ENCODE measurements at regions not wholly inside any gene's neighbourhood (a gene's known extent, or its start where the extent isn't known, plus 50 kb on each side); places are given as distances from the start of the nearest gene placed in this dataset.

- TF ChIP-seq CTCF (conservative IDR thresholded peaks at IDR 0.05): no peak
- H3K27ac ChIP-seq: no peak overlapping the region
These were observed 58.3 kb upstream of the DOCK1 start for GRCh38 chr10:126846959-126847358.

DNA sequence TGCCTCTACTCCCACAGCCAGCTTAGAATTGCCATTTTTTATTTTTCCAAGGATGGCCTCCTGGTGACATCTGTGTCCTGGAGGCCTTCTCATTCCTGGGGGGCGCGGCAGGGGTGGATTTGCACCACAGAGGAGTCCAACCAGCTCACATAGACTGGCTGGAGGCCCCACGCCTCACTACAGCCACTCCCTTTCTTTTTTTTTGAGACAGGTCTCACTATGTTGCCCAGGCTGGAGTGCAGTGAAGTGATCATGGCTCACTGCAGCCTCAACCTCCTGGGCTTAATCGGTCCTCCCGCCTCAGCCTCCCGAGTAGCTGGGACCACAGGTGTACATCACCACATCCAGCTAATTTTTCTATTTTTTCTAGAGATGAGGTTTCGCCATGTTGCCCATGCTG lies 57.6 kb upstream of the DOCK1 start:
- H3K27ac ChIP-seq: no peak overlapping the region
- TF ChIP-seq CTCF (conservative IDR thresholded peaks at IDR 0.05): no peak

DNA sequence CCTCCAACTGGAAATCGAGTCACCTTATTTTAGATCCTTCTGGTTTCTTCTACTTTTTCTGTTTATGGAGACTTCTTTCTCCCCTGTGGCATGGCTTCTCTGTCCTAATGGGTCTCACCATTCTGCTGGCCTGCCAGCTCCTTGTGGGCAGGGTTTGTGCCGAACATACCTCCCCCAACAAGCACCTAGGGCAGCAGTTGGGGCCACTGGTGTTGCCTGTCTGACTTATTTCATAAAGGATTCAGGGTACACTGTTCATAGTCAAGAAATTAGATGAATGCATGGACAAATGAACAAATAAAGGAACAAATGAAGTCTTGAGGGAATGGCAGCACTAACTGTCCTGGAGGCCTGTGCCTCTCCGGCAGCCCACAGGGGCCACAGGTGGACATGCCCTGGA lies 55.6 kb upstream of the DOCK1 start:
- no peak overlapping the region for H3K27ac ChIP-seq
- TF ChIP-seq CTCF (conservative IDR thresholded peaks at IDR 0.05): no peak

- TF ChIP-seq CTCF (conservative IDR thresholded peaks at IDR 0.05): no peak
These were observed 53.7 kb upstream of the DOCK1 start for GRCh38 chr10:126851414-126852108.

DNA sequence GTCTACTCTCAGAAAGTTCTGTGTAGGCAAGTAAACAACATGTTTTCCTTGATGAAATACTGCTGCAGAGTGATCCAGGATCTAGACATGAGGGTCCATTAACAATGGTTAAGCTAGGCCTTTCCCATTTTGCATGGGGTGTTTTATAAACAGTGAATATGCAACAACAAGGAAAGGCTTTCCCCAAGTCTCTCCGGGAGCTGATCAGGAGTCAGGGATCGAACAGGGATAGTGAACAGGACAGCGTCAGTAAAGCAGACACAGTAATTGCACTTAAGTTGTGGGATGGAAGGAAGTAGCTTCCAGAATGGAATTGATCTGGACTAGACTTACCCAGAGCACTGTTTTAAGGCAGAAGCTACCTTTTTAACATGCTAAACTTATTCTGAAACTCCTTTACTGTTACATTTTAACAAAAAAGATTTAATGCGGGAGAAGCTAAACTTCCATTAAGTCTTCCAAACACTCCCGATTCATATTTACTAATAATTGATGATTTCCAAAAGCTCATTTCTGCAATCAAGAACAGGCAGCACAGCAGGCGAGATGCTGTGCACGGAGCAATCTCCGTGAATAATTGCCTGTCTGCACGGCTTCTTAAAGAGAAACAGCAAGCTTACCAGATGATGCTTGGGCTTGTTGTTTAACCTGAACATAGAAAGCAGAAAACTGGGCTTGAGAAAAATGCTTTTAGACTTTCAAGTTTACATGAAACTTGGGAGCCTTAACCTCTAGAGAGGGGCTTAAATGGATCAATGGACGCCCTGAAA lies 50.3 kb upstream of the DOCK1 start:
- no peak for TF ChIP-seq CTCF (conservative IDR thresholded peaks at IDR 0.05)
- H3K27ac ChIP-seq: no peak overlapping the region

More at GRCh38 chr10:126851414-126852108, 53.7 kb upstream of the DOCK1 start:
- no peak overlapping the region for H3K27ac ChIP-seq

All from VCaP (cell line).